ENCODE measurements at regions not wholly inside any gene's neighbourhood (a gene's known extent, or its start where the extent isn't known, plus 50 kb on each side); places are given as distances from the start of the nearest gene placed in this dataset.
"Not testable (repeated sequence)": the region's sequence is repeated elsewhere in the genome, so short reads cannot be mapped to it uniquely, and the experiment has no call there.

GRCh38 chr2:207354462-207354861 lies 175.3 kb upstream of the CREB1 start:
- Mint-ChIP-seq H3K4me3 (no peak overlapping the region), H3K27ac (no peak overlapping the region), H3K36me3 (peaks cover 11% of the 10 kb centered on the region), H3K4me1 (peaks cover 0 to 9% (median 3%) of the 10 kb centered on the region in 3 donors), H3K27me3 (no peaks in the 10 kb centered on the region), H3K9me3 (no peaks in the 10 kb centered on the region)

- Mint-ChIP-seq H3K27ac (no peak overlapping the region), H3K4me1 (peaks cover 0 to 9% (median 3%) of the 10 kb centered on the region in 3 donors), H3K9me3 (no peaks in the 10 kb centered on the region), H3K27me3 (no peaks in the 10 kb centered on the region), H3K36me3 (peaks cover 9% of the 10 kb centered on the region), H3K4me3 (no peak overlapping the region)
These were observed 173.2 kb upstream of the CREB1 start for GRCh38 chr2:207356567-207356966.

GRCh38 chr2:207357216-207357615 lies 172.5 kb upstream of the CREB1 start:
- Mint-ChIP-seq H3K27ac (no peak overlapping the region), H3K4me3 (no peak overlapping the region), H3K27me3 (no peaks in the 10 kb centered on the region), H3K4me1 (peaks cover 0 to 9% (median 3%) of the 10 kb centered on the region in 3 donors), H3K36me3 (peaks cover 9% of the 10 kb centered on the region), H3K9me3 (no peaks in the 10 kb centered on the region)

DNA sequence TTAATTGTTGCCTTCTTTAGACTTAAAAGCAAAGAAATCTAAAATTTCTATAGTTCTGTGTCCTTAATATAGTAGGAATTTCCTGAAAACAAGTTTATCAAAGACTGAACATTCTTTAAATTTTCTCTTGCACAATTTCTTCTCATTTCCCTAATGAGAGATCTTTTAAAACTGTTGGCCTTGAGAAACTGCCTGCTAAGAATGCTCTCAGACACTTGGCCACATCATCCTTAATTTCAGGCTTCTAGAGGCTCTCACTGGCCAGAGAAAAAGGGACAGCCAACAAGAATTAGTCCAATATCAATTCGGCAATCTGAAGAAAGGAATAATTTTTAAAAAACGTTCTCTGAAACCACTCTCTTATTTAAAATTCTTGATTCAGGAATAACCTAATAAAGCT lies 167.0 kb upstream of the CREB1 start:
- Mint-ChIP-seq H3K27ac (no peak overlapping the region), H3K27me3 (no peaks in the 10 kb centered on the region), H3K4me3 (no peak overlapping the region), H3K36me3 (peaks cover 4% of the 10 kb centered on the region), H3K9me3 (no peaks in the 10 kb centered on the region), H3K4me1 (no peaks in the 10 kb centered on the region)

GRCh38 chr2:207363761-207364290 lies 165.9 kb upstream of the CREB1 start:
- no peaks in the 10 kb centered on the region for H3K27me3 Mint-ChIP-seq
- H3K9me3 Mint-ChIP-seq: no peaks in the 10 kb centered on the region
- no peak overlapping the region for H3K4me3 Mint-ChIP-seq
- peak overlapping the region in 1 of 3 donors; percentile 41 for H3K27ac Mint-ChIP-seq
- H3K4me1 Mint-ChIP-seq: no peaks in the 10 kb centered on the region
- peaks cover 4% of the 10 kb centered on the region for H3K36me3 Mint-ChIP-seq

- H3K4me1 Mint-ChIP-seq: no peaks in the 10 kb centered on the region
- H3K27ac Mint-ChIP-seq: peak overlapping the region in 1 of 3 donors; percentile 74
- no peaks in the 10 kb centered on the region for H3K27me3 Mint-ChIP-seq
- no peak overlapping the region for H3K4me3 Mint-ChIP-seq
- peaks cover 11% of the 10 kb centered on the region for H3K36me3 Mint-ChIP-seq
- peaks cover 0 to 7% (median 6%) of the 10 kb centered on the region in 3 donors for H3K9me3 Mint-ChIP-seq
These were observed 159.1 kb upstream of the CREB1 start for GRCh38 chr2:207370646-207371045.

DNA sequence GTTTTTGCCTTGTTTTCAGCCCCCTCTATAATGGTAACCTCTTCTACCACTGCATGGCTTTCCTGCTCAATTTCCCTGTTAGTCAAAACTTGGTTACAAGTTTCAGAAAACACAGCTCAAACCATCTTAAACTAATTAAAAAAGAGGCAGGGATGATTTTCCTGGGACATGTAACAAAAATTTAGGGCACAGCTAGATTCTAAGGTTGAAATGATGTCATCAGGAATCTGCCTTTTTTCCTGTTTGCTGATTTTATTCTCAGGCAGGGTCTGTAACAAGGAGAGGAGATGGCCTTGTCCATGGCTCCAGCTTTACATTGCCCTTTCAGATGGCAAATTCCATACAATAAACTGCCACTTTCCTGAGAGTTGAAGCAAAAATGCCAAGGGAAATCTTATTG lies 157.9 kb upstream of the CREB1 start:
- Mint-ChIP-seq H3K9me3 (peaks cover 4 to 12% (median 7%) of the 10 kb centered on the region in 3 donors), H3K36me3 (peaks cover 14% of the 10 kb centered on the region), H3K4me1 (no peaks in the 10 kb centered on the region), H3K4me3 (no peak overlapping the region), H3K27ac (no peak overlapping the region), H3K27me3 (no peaks in the 10 kb centered on the region)

DNA sequence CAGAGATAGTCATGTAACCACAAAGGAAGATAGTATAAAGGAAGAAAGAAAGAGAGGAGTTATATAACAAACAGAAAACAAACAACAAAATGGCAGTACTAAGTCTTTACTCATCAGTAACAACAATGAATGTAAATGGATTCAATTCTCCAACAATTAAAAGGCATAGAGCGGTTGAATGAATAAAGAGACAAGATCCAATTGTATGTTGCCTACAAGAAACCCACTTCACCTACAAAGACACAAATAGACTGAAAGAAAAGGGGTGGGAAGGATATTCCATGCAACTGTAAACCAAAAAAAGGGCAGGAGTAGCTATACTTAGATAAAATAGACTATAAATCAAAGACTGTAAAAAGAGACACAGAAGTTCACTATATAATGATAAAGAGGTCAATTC lies 157.3 kb upstream of the CREB1 start:
- no peak overlapping the region for H3K4me3 Mint-ChIP-seq
- peaks cover 14% of the 10 kb centered on the region for H3K36me3 Mint-ChIP-seq
- no peaks in the 10 kb centered on the region for H3K27me3 Mint-ChIP-seq
- no peak overlapping the region for H3K27ac Mint-ChIP-seq
- H3K4me1 Mint-ChIP-seq: no peaks in the 10 kb centered on the region
- H3K9me3 Mint-ChIP-seq: peaks cover 4 to 17% (median 9%) of the 10 kb centered on the region in 3 donors

GRCh38 chr2:207375207-207375875 lies 154.4 kb upstream of the CREB1 start:
- peaks cover 4 to 35% (median 33%) of the 10 kb centered on the region in 3 donors for H3K9me3 Mint-ChIP-seq

DNA sequence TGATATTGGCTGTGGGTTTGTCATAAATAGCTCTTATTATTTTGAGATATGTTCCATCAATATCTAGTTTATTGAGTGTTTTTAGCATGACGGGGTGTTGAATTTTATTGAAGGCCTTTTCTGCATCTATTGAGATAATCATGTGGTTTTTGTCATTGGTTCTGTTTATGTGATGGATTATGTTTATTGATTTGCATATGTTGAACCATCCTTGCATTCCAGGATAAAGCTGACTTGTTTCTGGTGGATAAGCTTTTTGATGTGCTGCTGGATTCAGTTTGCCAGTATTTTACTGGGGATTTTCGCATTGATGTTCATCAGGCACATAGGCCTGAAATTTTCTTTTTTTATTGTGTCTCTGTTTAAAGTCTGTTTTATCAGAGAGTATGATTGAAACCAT lies 151.1 kb upstream of the CREB1 start:
- not testable (repeated sequence) for H3K27ac Mint-ChIP-seq, H3K4me3 Mint-ChIP-seq, H3K27me3 Mint-ChIP-seq, H3K4me1 Mint-ChIP-seq
- H3K36me3 Mint-ChIP-seq: peaks cover 12% of the 10 kb centered on the region
- H3K9me3 Mint-ChIP-seq: peaks cover 4 to 32% (median 30%) of the 10 kb centered on the region in 3 donors

More at GRCh38 chr2:207375207-207375875, 154.4 kb upstream of the CREB1 start:
- Mint-ChIP-seq H3K27ac (no peak overlapping the region), H3K4me1 (no peaks in the 10 kb centered on the region), H3K4me3 (no peak overlapping the region), H3K36me3 (peaks cover 15% of the 10 kb centered on the region), H3K27me3 (no peaks in the 10 kb centered on the region)

DNA sequence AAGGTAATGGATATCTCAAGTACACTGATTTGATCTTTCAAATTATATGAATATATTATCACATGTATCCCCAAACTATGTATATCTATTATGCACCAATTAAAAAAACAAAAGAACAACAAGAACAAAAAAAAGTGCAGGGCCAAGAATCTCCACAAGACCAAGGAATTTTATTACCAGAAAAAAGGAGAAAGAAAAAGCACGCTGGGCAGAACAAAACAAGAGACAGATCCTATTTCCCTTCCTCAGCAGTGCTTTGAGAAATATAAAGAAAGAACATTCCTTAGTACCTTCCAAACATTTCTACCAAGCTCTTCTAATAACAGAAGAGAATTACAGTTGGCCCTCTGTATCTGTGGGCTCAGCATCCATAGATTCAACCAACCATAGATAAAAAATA lies 144.7 kb upstream of the CREB1 start:
- Mint-ChIP-seq H3K4me3 (no peak overlapping the region), H3K27me3 (no peaks in the 10 kb centered on the region), H3K27ac (no peak overlapping the region), H3K9me3 (peaks cover 0 to 13% (median 4%) of the 10 kb centered on the region in 3 donors), H3K36me3 (peaks cover 5% of the 10 kb centered on the region), H3K4me1 (no peaks in the 10 kb centered on the region)

GRCh38 chr2:207385903-207386302 lies 143.9 kb upstream of the CREB1 start:
- Mint-ChIP-seq H3K4me1 (no peaks in the 10 kb centered on the region), H3K4me3 (no peak overlapping the region), H3K9me3 (peaks cover 0 to 12% (median 3%) of the 10 kb centered on the region in 3 donors), H3K36me3 (peaks cover 5% of the 10 kb centered on the region), H3K27me3 (no peaks in the 10 kb centered on the region), H3K27ac (no peak overlapping the region)

DNA sequence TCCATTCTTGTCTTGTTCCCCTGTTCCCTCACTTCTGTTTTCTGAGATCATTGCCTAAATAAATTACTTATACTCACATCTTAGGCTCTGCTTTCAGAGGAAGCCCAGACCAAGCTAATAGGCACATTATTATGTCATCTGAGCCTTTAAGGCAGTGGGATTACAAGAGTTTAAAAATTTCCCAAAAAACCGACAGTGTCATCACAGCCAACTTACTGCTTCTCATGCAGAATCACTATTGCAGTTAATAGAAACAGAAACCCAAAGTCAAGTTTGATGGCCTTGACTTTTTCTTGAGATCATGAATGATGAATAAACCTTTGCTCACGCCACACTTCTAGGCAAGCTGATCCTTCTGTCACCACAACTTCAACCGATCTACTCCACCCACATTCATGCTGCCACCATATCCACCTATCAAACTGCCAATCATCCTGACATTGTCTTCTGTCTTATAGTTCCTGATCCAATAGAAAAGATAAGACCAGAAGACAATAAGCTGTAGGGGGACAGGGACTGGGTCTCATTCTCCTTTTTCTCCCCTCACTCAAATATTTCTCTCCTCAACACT lies 142.7 kb upstream of the CREB1 start:
- no peaks in the 10 kb centered on the region for H3K36me3 Mint-ChIP-seq
- H3K9me3 Mint-ChIP-seq: peaks cover 0 to 12% (median 1%) of the 10 kb centered on the region in 3 donors
- peaks cover 2% of the 10 kb centered on the region for H3K27me3 Mint-ChIP-seq
- no peak overlapping the region for H3K27ac Mint-ChIP-seq
- H3K4me3 Mint-ChIP-seq: no peak overlapping the region
- H3K4me1 Mint-ChIP-seq: no peaks in the 10 kb centered on the region

DNA sequence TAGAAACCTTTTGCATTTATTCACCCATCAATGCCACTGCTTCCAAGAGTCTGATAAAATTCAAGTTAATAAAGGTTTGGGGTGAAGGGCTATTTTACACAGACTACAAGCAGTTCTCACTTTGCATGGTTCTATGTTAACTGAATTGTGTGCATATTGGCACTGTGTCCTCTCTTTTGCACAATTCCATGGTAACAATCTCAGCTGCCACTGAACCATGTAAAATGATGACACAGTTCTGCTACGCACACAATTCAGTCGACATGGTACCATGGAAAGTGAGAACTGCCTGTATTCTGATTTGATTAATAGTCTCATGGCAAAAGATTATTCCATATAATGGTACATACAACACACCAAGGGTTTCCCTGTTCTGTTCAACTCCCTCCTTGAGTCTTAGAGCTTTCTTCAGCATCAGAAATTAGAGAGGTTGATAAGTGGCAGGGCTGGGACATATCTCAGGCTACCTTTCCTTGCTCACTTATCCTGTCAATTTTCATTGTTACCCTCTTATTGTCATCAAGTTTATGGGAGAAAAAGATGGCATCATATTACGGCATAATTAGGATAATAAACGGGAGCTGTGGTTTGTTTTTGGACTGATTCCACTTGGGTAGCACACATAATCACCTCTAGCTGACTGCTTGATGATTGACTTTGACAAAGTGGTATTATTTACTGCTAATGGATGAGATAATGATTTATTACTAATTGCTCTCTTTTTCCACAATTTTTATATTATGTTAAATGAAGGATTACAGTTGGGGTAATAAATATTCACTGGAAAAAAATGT lies 139.3 kb upstream of the CREB1 start:
- peaks cover 2% of the 10 kb centered on the region for H3K27me3 Mint-ChIP-seq
- no peak overlapping the region for H3K4me3 Mint-ChIP-seq
- peaks cover 0 to 5% (median under 1%) of the 10 kb centered on the region in 3 donors for H3K9me3 Mint-ChIP-seq
- H3K4me1 Mint-ChIP-seq: no peaks in the 10 kb centered on the region
- H3K36me3 Mint-ChIP-seq: no peaks in the 10 kb centered on the region
- H3K27ac Mint-ChIP-seq: no peak overlapping the region

GRCh38 chr2:207394203-207394781 lies 135.5 kb upstream of the CREB1 start:
- peaks cover 0 to 8% (median 3%) of the 10 kb centered on the region in 3 donors for H3K9me3 Mint-ChIP-seq
- H3K27ac Mint-ChIP-seq: no peak overlapping the region
- H3K27me3 Mint-ChIP-seq: peaks cover 5% of the 10 kb centered on the region
- H3K36me3 Mint-ChIP-seq: no peaks in the 10 kb centered on the region
- no peaks in the 10 kb centered on the region for H3K4me1 Mint-ChIP-seq
- H3K4me3 Mint-ChIP-seq: no peak overlapping the region

Measured in IgD-negative memory B cell (primary cell).